Spleen (tissue), 11 donors: ENCODE measurements at regions not wholly inside any gene's neighbourhood (a gene's known extent, or its start where the extent isn't known, plus 50 kb on each side); places are given as distances from the start of the nearest gene placed in this dataset.

Source experiments
- DNase-seq: peaks from one replicate; pipeline ENCODE4 v3.0.0-alpha.2; 2020
- H3K27ac ChIP-seq, 8 donors: fragments of 200-600 bp; sonication (generic) in 7 of 8; 1 replicate in 4 of 8; 2 replicates in 4 of 8; pipeline versions ENCODE4 v1.5.0 to v1.8.0; 2016 to 2021; ENCODE audit warnings: inconsistent platforms in 4 of 8, mild to moderate bottlenecking in 4 of 8, moderate library complexity in 1 of 8
- H3K27me3 ChIP-seq, 7 donors: fragments of 200-600 bp; sonication (generic) in 6 of 7; replicated peaks in 1 of 7; 1 replicate in 4 of 7; 2 replicates in 3 of 7; pipeline versions ENCODE4 v1.5.0 to v1.8.0; 2016 to 2021; ENCODE audit warnings: inconsistent platforms in 3 of 7, mild to moderate bottlenecking in 1 of 7
- H3K36me3 ChIP-seq, 6 donors: fragments of 200-600 bp; sonication (generic) in 5 of 6; 1 replicate in 4 of 6; 2 replicates in 2 of 6; pipeline versions ENCODE4 v1.5.0 to v1.8.0; 2016 to 2021; ENCODE audit warnings: inconsistent platforms in 2 of 6
- H3K4me1 ChIP-seq, 6 donors: fragments of 200-600 bp; sonication (generic) in 5 of 6; 1 replicate in 3 of 6; 2 replicates in 3 of 6; pipeline versions ENCODE4 v1.5.0 to v1.8.0; 2016 to 2021; ENCODE audit warnings: inconsistent platforms in 3 of 6
- H3K4me3 ChIP-seq, 8 donors: fragments of 200-600 bp; sonication (generic) in 7 of 8; 1 replicate in 4 of 8; 2 replicates in 4 of 8; pipeline versions ENCODE4 v1.5.0 to v1.8.0; 2016 to 2021; ENCODE audit warnings: inconsistent platforms in 4 of 8, mild to moderate bottlenecking in 4 of 8, moderate library complexity in 2 of 8
- H3K9me3 ChIP-seq, 8 donors: fragments of 200-600 bp; sonication (generic) in 7 of 8; 1 replicate in 4 of 8; 2 replicates in 4 of 8; pipeline versions ENCODE4 v1.5.0 to v1.8.0; 2016 to 2021; ENCODE audit warnings: inconsistent platforms in 4 of 8
- CTCF ChIP-seq, 11 experiments: fragments of 200-600 bp in 7 of 11; fragments of 450-650 bp in 4 of 11; sonication (generic) in 4 of 11; IDR thresholded peaks in 8 of 11; conservative IDR thresholded peaks in 3 of 11; 1 replicate in 7 of 11; 2 replicates in 4 of 11; pipeline versions ENCODE4 v1.4.0 to v1.8.0; 2016 to 2021; ENCODE audit warnings: antibody characterized with exemption in 11 of 11, inconsistent platforms in 4 of 11, mild to moderate bottlenecking in 1 of 11
- POLR2A ChIP-seq, 3 donors: fragments of 450-650 bp; IDR thresholded peaks; one replicate each; pipeline ENCODE4 v1.5.1; 2017; ENCODE audit warnings: antibody characterized with exemption in 3 of 3, mild to moderate bottlenecking in 1 of 3
- POLR2AphosphoS5 ChIP-seq, 3 donors: sonication (generic); formaldehyde crosslinking; IDR thresholded peaks; one replicate each; pipeline ENCODE4 v1.5.1; 2017; ENCODE audit warnings: antibody characterized with exemption in 3 of 3
- WGBS, 5 donors: extraction: QIAGEN DNeasy Blood & Tissue Kit in 3 of 5; methylation state at CpG; one replicate each; pipeline versions ENCODE4 v1.1.5 to v1.1.7; 2013 to 2018; 5-methylcytosine and 5-hydroxymethylcytosine counted together
- intact Hi-C: fragments of 100-400 bp; cut with DNase I; formaldehyde crosslinking; loops from one replicate; pipeline ENCODE4 v1.15.0; 2023; ENCODE audit warnings: low total_unique reads
- donor health status: healthy with polysubstance abuse.
- donor health status: DM: no; HTN: no; CAD: no; lungs with moderate emphysema.
- donor health status: DM: no; HTN: no; CAD: no.
- donor health status: Bipolar disorder and iron deficiency.
- donor health status: healthy.
- donor health status: DM: no; HTN: no; CAD: no.
- donor health status: DM: yes; HTN: yes; CAD: no.

GRCh38 chr4:160819791-160820190 lies 1344.0 kb downstream of the FSTL5 start:
- no peak overlapping the region for H3K27ac ChIP-seq
- H3K27me3 ChIP-seq: no peaks in the 10 kb centered on the region
- TF ChIP-seq POLR2AphosphoS5 (IDR thresholded peaks at IDR 0.05) (no peak), CTCF (IDR thresholded peaks at IDR 0.05 in 8 of 11, conservative IDR thresholded peaks at IDR 0.05 in 3 of 11) (no peak), POLR2A (IDR thresholded peaks at IDR 0.05) (no peak)
- 62 to 72% (median 69%) methylated on average over 3 of the region's 3 CpGs for WGBS, 5 donors
- H3K9me3 ChIP-seq: peaks cover 0 to 14% (median 6%) of the 10 kb centered on the region in 8 donors
- H3K36me3 ChIP-seq: no peaks in the 10 kb centered on the region
- intact Hi-C loops: no loop called here
- no peak overlapping the region for H3K4me3 ChIP-seq
- no peak for DNase-seq
- no peaks in the 10 kb centered on the region for H3K4me1 ChIP-seq

- TF ChIP-seq POLR2AphosphoS5 (IDR thresholded peaks at IDR 0.05): no peak
- no peak for TF ChIP-seq POLR2A (IDR thresholded peaks at IDR 0.05)
- no peak for TF ChIP-seq CTCF (IDR thresholded peaks at IDR 0.05 in 8 of 11, conservative IDR thresholded peaks at IDR 0.05 in 3 of 11)
- no peak for DNase-seq
- intact Hi-C loops: no loop called here
- Histone ChIP-seq H3K4me1 (no peaks in the 10 kb centered on the region), H3K36me3 (no peaks in the 10 kb centered on the region), H3K9me3 (peaks cover 0 to 8% (median 6%) of the 10 kb centered on the region in 8 donors), H3K4me3 (no peak overlapping the region), H3K27ac (no peak overlapping the region), H3K27me3 (no peaks in the 10 kb centered on the region)
- WGBS, 5 donors: 46 to 72% (median 55%) methylated on average over 2 of the region's 2 CpGs
These were observed 1339.3 kb downstream of the FSTL5 start for GRCh38 chr4:160824481-160824880.

- WGBS, 5 donors: 68 to 79% (median 70%) methylated on average over 8 of the region's 8 CpGs
- intact Hi-C loops: no loop called here
- H3K27ac ChIP-seq: no peak overlapping the region
- TF ChIP-seq CTCF (IDR thresholded peaks at IDR 0.05 in 8 of 11, conservative IDR thresholded peaks at IDR 0.05 in 3 of 11): no peak
- TF ChIP-seq POLR2AphosphoS5 (IDR thresholded peaks at IDR 0.05): no peak
- no peak for TF ChIP-seq POLR2A (IDR thresholded peaks at IDR 0.05)
- no peak for DNase-seq
- no peaks in the 10 kb centered on the region for H3K4me1 ChIP-seq
- H3K9me3 ChIP-seq: peaks cover 0 to 8% (median 4%) of the 10 kb centered on the region in 8 donors
- no peak overlapping the region for H3K4me3 ChIP-seq
- no peaks in the 10 kb centered on the region for H3K27me3 ChIP-seq
- no peaks in the 10 kb centered on the region for H3K36me3 ChIP-seq
These were observed 1338.0 kb downstream of the FSTL5 start for GRCh38 chr4:160825644-160826338.

- TF ChIP-seq POLR2A (IDR thresholded peaks at IDR 0.05) (no peak), CTCF (IDR thresholded peaks at IDR 0.05 in 8 of 11, conservative IDR thresholded peaks at IDR 0.05 in 3 of 11) (no peak), POLR2AphosphoS5 (IDR thresholded peaks at IDR 0.05) (no peak)
These were observed 1337.5 kb downstream of the FSTL5 start for GRCh38 chr4:160826339-160826679.

More at GRCh38 chr4:160826339-160826679, 1337.5 kb downstream of the FSTL5 start:
- Histone ChIP-seq H3K36me3 (no peaks in the 10 kb centered on the region), H3K27me3 (no peaks in the 10 kb centered on the region), H3K4me1 (no peaks in the 10 kb centered on the region), H3K4me3 (no peak overlapping the region), H3K27ac (no peak overlapping the region), H3K9me3 (peaks cover 0 to 8% (median 4%) of the 10 kb centered on the region in 8 donors)
- no peak for DNase-seq
- intact Hi-C loops: no loop called here
- WGBS, 5 donors: 84 to 92% (median 85%) methylated on average over 10 of the region's 10 CpGs
